ENCODE measurements at regions not wholly inside any gene's neighbourhood (a gene's known extent, or its start where the extent isn't known, plus 50 kb on each side); places are given as distances from the start of the nearest gene placed in this dataset.

GRCh38 chr16:59351305-59351903, 617.3 kb upstream of the GOT2 start:
- TF ChIP-seq HDAC2 (IDR thresholded peaks at IDR 0.05) = no peak
- no peak for TF ChIP-seq CTCF (IDR thresholded peaks at IDR 0.05 in 2 of 3, conservative IDR thresholded peaks at IDR 0.05 in 1 of 3; ENCODE audit: control insufficient read depth in 2 of 3, extremely low read depth in 1 of 3, insufficient read depth in 1 of 3, low read depth in 3 of 3, low read length in 3 of 3)
- no peak for TF ChIP-seq POLR2AphosphoS5 (IDR thresholded peaks at IDR 0.05; ENCODE audit: low read length)
- no peak for TF ChIP-seq YBX1 (IDR thresholded peaks at IDR 0.05)
- no peak for TF ChIP-seq SIN3A (IDR thresholded peaks at IDR 0.05; ENCODE audit: low read depth, low read length)
- TF ChIP-seq ZSCAN29 (IDR thresholded peaks at IDR 0.05) = no peak
- no peak for TF ChIP-seq POLR2A (IDR thresholded peaks at IDR 0.05; ENCODE audit: low read depth, low read length)
